ENCODE measurements at regions not wholly inside any gene's neighbourhood (a gene's known extent, or its start where the extent isn't known, plus 50 kb on each side); places are given as distances from the start of the nearest gene placed in this dataset.

GRCh38 chr2:101540518-101540917, 65.6 kb upstream of the RFX8 start:
- Mint-ChIP-seq H3K27ac (ENCODE audit: unreplicated experiment) (no peak overlapping the region), H3K9me3 (ENCODE audit: low read depth) (peaks cover 8% of the 10 kb centered on the region), H3K27me3 (ENCODE audit: low read depth) (no peaks in the 10 kb centered on the region), H3K4me3 (ENCODE audit: unreplicated experiment) (no peak overlapping the region), H3K4me1 (ENCODE audit: low read depth) (peaks cover 6% of the 10 kb centered on the region), H3K36me3 (ENCODE audit: low read depth) (peaks cover 4% of the 10 kb centered on the region)
- no peak for TF ChIP-seq CTCF (IDR thresholded peaks at IDR 0.05)
- no peak for DNase-seq (ENCODE audit: low spot score)

GRCh38 chr2:101538076-101538475, 63.2 kb upstream of the RFX8 start:
- no peak overlapping the region for H3K4me3 Mint-ChIP-seq (ENCODE audit: unreplicated experiment)
- no peaks in the 10 kb centered on the region for H3K27me3 Mint-ChIP-seq (ENCODE audit: low read depth)
- TF ChIP-seq CTCF (IDR thresholded peaks at IDR 0.05) = no peak
- peaks cover 3% of the 10 kb centered on the region for H3K9me3 Mint-ChIP-seq (ENCODE audit: low read depth)
- peaks cover 6% of the 10 kb centered on the region for H3K4me1 Mint-ChIP-seq (ENCODE audit: low read depth)
- no peaks in the 10 kb centered on the region for H3K36me3 Mint-ChIP-seq (ENCODE audit: low read depth)
- H3K27ac Mint-ChIP-seq (ENCODE audit: unreplicated experiment) = no peak overlapping the region
- no peak for DNase-seq (ENCODE audit: low spot score)

GRCh38 chr2:101534149-101534611, 59.3 kb upstream of the RFX8 start:
- Mint-ChIP-seq H3K4me3 (ENCODE audit: unreplicated experiment) (no peak overlapping the region), H3K27ac (ENCODE audit: unreplicated experiment) (no peak overlapping the region), H3K36me3 (ENCODE audit: low read depth) (no peaks in the 10 kb centered on the region), H3K9me3 (ENCODE audit: low read depth) (peaks cover 3% of the 10 kb centered on the region), H3K4me1 (ENCODE audit: low read depth) (no peaks in the 10 kb centered on the region), H3K27me3 (ENCODE audit: low read depth) (no peaks in the 10 kb centered on the region)
- no peak for DNase-seq (ENCODE audit: low spot score)
- TF ChIP-seq CTCF (IDR thresholded peaks at IDR 0.05) = no peak

- Mint-ChIP-seq H3K9me3 (ENCODE audit: low read depth) (peaks cover 3% of the 10 kb centered on the region), H3K36me3 (ENCODE audit: low read depth) (no peaks in the 10 kb centered on the region), H3K27me3 (ENCODE audit: low read depth) (no peaks in the 10 kb centered on the region), H3K4me1 (ENCODE audit: low read depth) (no peaks in the 10 kb centered on the region), H3K27ac (ENCODE audit: unreplicated experiment) (no peak overlapping the region), H3K4me3 (ENCODE audit: unreplicated experiment) (no peak overlapping the region)
- no peak for TF ChIP-seq CTCF (IDR thresholded peaks at IDR 0.05)
- no peak for DNase-seq (ENCODE audit: low spot score)
Measured at GRCh38 chr2:101533561-101534148, 58.7 kb upstream of the RFX8 start.

- no peaks in the 10 kb centered on the region for H3K9me3 Mint-ChIP-seq (ENCODE audit: low read depth)
- H3K27me3 Mint-ChIP-seq (ENCODE audit: low read depth) = no peaks in the 10 kb centered on the region
- H3K36me3 Mint-ChIP-seq (ENCODE audit: low read depth) = peaks cover 2% of the 10 kb centered on the region
Measured at GRCh38 chr2:101528501-101528900, 53.6 kb upstream of the RFX8 start.

More at GRCh38 chr2:101528501-101528900, 53.6 kb upstream of the RFX8 start:
- TF ChIP-seq CTCF (IDR thresholded peaks at IDR 0.05) = no peak
- Mint-ChIP-seq H3K27ac (ENCODE audit: unreplicated experiment) (no peak overlapping the region), H3K4me1 (ENCODE audit: low read depth) (no peaks in the 10 kb centered on the region), H3K4me3 (ENCODE audit: unreplicated experiment) (no peak overlapping the region)
- no peak for DNase-seq (ENCODE audit: low spot score)

Data from chondrocyte (in vitro differentiated cells).